CD14-positive monocyte (primary cell): ENCODE measurements at regions not wholly inside any gene's neighbourhood (a gene's known extent, or its start where the extent isn't known, plus 50 kb on each side); places are given as distances from the start of the nearest gene placed in this dataset.

Experiments
- DNase-seq, 3 donors: peaks; one replicate each; pipeline ENCODE4 v3.0.0-alpha.2; 2011 to 2022
- H2AFZ ChIP-seq: 2 replicates; pipeline ENCODE4 v1.6.0; 2012; ENCODE audit warnings: mild to moderate bottlenecking, low read depth, low read length, inconsistent platforms; ENCODE audit not compliant: insufficient read depth, poor library complexity, severe bottlenecking
- H3K27ac ChIP-seq, 2 donors: 1 replicate in 1 of 2; 2 replicates in 1 of 2; pipeline ENCODE4 v1.5.1; 2012 to 2013; ENCODE audit warnings: low read length in 2 of 2, control low read depth in 1 of 2, inconsistent platforms in 1 of 2, low read depth in 1 of 2, mild to moderate bottlenecking in 1 of 2
- H3K27me3 ChIP-seq, 2 donors: one replicate each; pipeline versions ENCODE4 v1.6.0 to v1.6.1; 2011 to 2013; ENCODE audit warnings: low read length in 2 of 2; ENCODE audit not compliant: control insufficient read depth in 2 of 2, insufficient read depth in 2 of 2
- H3K36me3 ChIP-seq, 2 donors: replicated peaks in 1 of 2; 1 replicate in 1 of 2; 2 replicates in 1 of 2; pipeline versions ENCODE4 v1.5.1 to v1.6.1; 2012 to 2013; ENCODE audit warnings: low read length in 2 of 2, control low read depth in 1 of 2, inconsistent platforms in 1 of 2, mild to moderate bottlenecking in 1 of 2; ENCODE audit not compliant: insufficient read depth in 2 of 2, control insufficient read depth in 1 of 2
- H3K4me1 ChIP-seq, 2 donors: 1 replicate in 1 of 2; 2 replicates in 1 of 2; pipeline versions ENCODE4 v1.5.1 to v1.6.1; 2012 to 2013; ENCODE audit warnings: low read length in 2 of 2, control low read depth in 1 of 2, inconsistent platforms in 1 of 2, mild to moderate bottlenecking in 1 of 2, moderate library complexity in 1 of 2; ENCODE audit not compliant: insufficient read depth in 2 of 2, control insufficient read depth in 1 of 2
- H3K4me2 ChIP-seq: replicated peaks from 2 replicates; pipeline ENCODE3; 2012; ENCODE audit warnings: low read length, moderate library complexity, mild to moderate bottlenecking; ENCODE audit not compliant: poor library complexity, severe bottlenecking; ENCODE audit errors: extremely low read depth
- H3K4me3 ChIP-seq, 3 experiments: fragments of 200-600 bp in 1 of 3; sonication (generic) in 1 of 3; replicated peaks in 1 of 3; 1 replicate in 2 of 3; 2 replicates in 1 of 3; pipeline ENCODE4 v1.5.1; 2011 to 2013; ENCODE audit warnings: low read length in 3 of 3, mild to moderate bottlenecking in 3 of 3, control low read depth in 2 of 3, low read depth in 2 of 3, inconsistent platforms in 1 of 3, moderate library complexity in 1 of 3
- H3K79me2 ChIP-seq: 2 replicates; pipeline ENCODE4 v1.6.0; 2012; ENCODE audit warnings: mild to moderate bottlenecking, control low read depth, inconsistent platforms, low read length, moderate library complexity; ENCODE audit not compliant: insufficient read depth
- H3K9ac ChIP-seq: 2 replicates; pipeline ENCODE4 v1.6.0; 2017; ENCODE audit warnings: low read length, mild to moderate bottlenecking; ENCODE audit not compliant: insufficient read depth, poor library complexity, severe bottlenecking
- H3K9me3 ChIP-seq, 2 donors: replicated peaks in 1 of 2; 1 replicate in 1 of 2; 2 replicates in 1 of 2; pipeline versions ENCODE4 v1.5.1 to v1.6.1; 2012 to 2013; ENCODE audit warnings: low read length in 2 of 2, control low read depth in 1 of 2; ENCODE audit not compliant: control insufficient read depth in 1 of 2, insufficient read depth in 1 of 2
- H4K20me1 ChIP-seq: 2 replicates; pipeline ENCODE4 v1.6.0; 2012; ENCODE audit warnings: mild to moderate bottlenecking, low read length, control low read depth, moderate library complexity; ENCODE audit not compliant: insufficient read depth
- H3K27ac Mint-ChIP-seq, 7 donors: one replicate each; pipeline ENCODE4 v1.8.0; 2020; ENCODE audit warnings: mild to moderate bottlenecking in 7 of 7, mixed read lengths in 7 of 7, moderate library complexity in 6 of 7, inconsistent platforms in 2 of 7
- H3K27me3 Mint-ChIP-seq, 3 donors: one replicate each; pipeline ENCODE4 v1.8.0; 2021 to 2022; ENCODE audit warnings: low read depth in 3 of 3, mild to moderate bottlenecking in 3 of 3, mixed read lengths in 3 of 3, moderate library complexity in 3 of 3, inconsistent platforms in 1 of 3
- H3K36me3 Mint-ChIP-seq, 2 donors: one replicate each; pipeline ENCODE4 v1.8.0; 2020; ENCODE audit warnings: mixed read lengths in 2 of 2, inconsistent platforms in 1 of 2, mild to moderate bottlenecking in 1 of 2
- H3K4me1 Mint-ChIP-seq: one replicate; pipeline ENCODE4 v1.8.0; 2020; ENCODE audit warnings: mild to moderate bottlenecking, mixed read lengths
- H3K4me3 Mint-ChIP-seq, 2 donors: one replicate each; pipeline ENCODE4 v1.8.0; 2020; ENCODE audit warnings: mild to moderate bottlenecking in 2 of 2, mixed read lengths in 2 of 2, moderate library complexity in 1 of 2
- H3K9me3 Mint-ChIP-seq, 7 donors: one replicate each; pipeline ENCODE4 v1.8.0; 2020 to 2022; ENCODE audit warnings: mixed read lengths in 7 of 7, mild to moderate bottlenecking in 6 of 7, moderate library complexity in 6 of 7, inconsistent platforms in 2 of 7
- CTCF ChIP-seq: fragments of 200-600 bp; IDR thresholded peaks from one replicate; pipeline ENCODE4 v1.8.0; 2022; ENCODE audit warnings: antibody characterized with exemption, mild to moderate bottlenecking
- WGBS: methylation state at CpG from one replicate; pipeline ENCODE4 v1.1.5; 2013; ENCODE audit warnings: missing lambda C conversion rate; ENCODE audit not compliant: insufficient coverage; 5-methylcytosine and 5-hydroxymethylcytosine counted together
- intact Hi-C, 2 donors: fragments of 100-400 bp; cut with micrococcal nuclease; formaldehyde crosslinking; loops; one replicate each; pipeline versions ENCODE4 v1.15.0 to v1.15.1; 2023

GRCh38 chr13:63308549-63309165 lies 1893.0 kb upstream of the PCDH20 start:
- TF ChIP-seq CTCF: no peak
- H3K36me3 Mint-ChIP-seq: no peaks in the 10 kb centered on the region
- Histone ChIP-seq H3K9me3 (peaks cover 24 to 31% of the 10 kb centered on the region in 2 donors), H3K27me3 (no peaks in the 10 kb centered on the region), H4K20me1 (no peaks in the 10 kb centered on the region), H3K36me3 (no peaks in the 10 kb centered on the region), H2AFZ (no peak overlapping the region), H3K79me2 (no peaks in the 10 kb centered on the region), H3K4me2 (no peak overlapping the region), H3K4me1 (no peaks in the 10 kb centered on the region), H3K9ac (no peak overlapping the region), H3K27ac (no peak overlapping the region), H3K4me3 (no peak overlapping the region)
- peaks cover 0 to 28% (median 6%) of the 10 kb centered on the region in 7 donors for H3K9me3 Mint-ChIP-seq
- no peaks in the 10 kb centered on the region for H3K4me1 Mint-ChIP-seq
- peaks cover 0 to 1% (median 0%) of the 10 kb centered on the region in 3 donors for H3K27me3 Mint-ChIP-seq
- no peak for DNase-seq
- WGBS: 86% methylated on average over 2 of the region's 5 CpGs
- H3K4me3 Mint-ChIP-seq: no peak overlapping the region
- H3K27ac Mint-ChIP-seq: no peak overlapping the region
- intact Hi-C loops: no loop called here

DNA sequence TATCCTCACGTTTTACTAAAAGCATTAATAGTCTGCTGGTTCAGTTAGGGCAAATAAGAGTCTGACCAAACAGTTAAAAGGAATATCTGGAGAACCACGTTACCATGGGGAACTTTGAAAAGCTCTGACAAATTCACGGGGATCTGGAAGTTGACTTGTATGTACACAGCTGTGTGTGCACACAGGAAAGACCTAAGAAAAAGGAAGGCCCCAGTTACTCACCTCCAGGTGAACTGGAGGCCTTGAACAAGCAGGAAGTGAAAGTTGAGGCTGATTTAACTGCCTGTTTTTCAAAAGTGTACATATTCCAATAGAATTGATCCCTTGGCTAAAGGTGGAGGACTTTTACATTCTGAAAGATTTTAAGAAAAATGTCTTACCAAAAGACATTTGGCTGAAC lies 1891.6 kb upstream of the PCDH20 start:
- Histone ChIP-seq H4K20me1 (no peaks in the 10 kb centered on the region), H3K4me1 (no peaks in the 10 kb centered on the region), H3K4me3 (no peak overlapping the region), H3K9ac (no peak overlapping the region), H3K79me2 (no peaks in the 10 kb centered on the region), H3K4me2 (no peak overlapping the region), H3K36me3 (no peaks in the 10 kb centered on the region), H3K27me3 (no peaks in the 10 kb centered on the region), H3K9me3 (peaks cover 18 to 30% of the 10 kb centered on the region in 2 donors), H2AFZ (no peak overlapping the region), H3K27ac (no peak overlapping the region)
- Mint-ChIP-seq H3K4me3 (no peak overlapping the region), H3K36me3 (no peaks in the 10 kb centered on the region), H3K27me3 (peaks cover 0 to 1% (median 0%) of the 10 kb centered on the region in 3 donors), H3K4me1 (no peaks in the 10 kb centered on the region), H3K9me3 (peaks cover 0 to 22% (median 6%) of the 10 kb centered on the region in 7 donors), H3K27ac (no peak overlapping the region)
- WGBS: no CpG with 5 or more reads among the region's 3 CpGs
- no peak for TF ChIP-seq CTCF
- intact Hi-C loops: no loop called here
- DNase-seq: no peak
